NCI-H2171 treated with DMSO at 0.1 percent for 48 hours (cell line): ENCODE measurements at regions not wholly inside any gene's neighbourhood (a gene's known extent, or its start where the extent isn't known, plus 50 kb on each side); places are given as distances from the start of the nearest gene placed in this dataset.

Experiments
- DNase-seq: peaks from one replicate; lab custom pipeline; 2025; lab: John Stamatoyannopoulos, UW

DNA sequence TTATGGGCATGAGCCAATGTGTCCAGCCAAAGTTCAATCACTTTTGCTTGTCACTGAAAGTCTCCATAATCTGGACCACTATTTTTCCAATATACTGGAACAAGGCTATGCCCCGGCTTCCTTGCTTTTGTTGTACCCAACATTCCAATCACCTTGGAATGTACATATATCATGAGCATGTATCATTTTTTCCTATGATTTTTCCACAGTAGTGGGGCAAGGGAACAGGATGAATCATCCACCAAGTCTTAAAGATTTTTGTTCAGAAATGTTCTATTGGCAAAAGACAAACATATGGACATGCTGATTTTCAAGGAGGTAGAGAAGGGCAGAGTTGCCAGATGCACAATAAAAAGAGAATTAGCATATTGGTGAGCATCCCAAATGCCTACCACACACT, 548.1 kb upstream of the INTU start:
- DNase-seq: no peak

DNA sequence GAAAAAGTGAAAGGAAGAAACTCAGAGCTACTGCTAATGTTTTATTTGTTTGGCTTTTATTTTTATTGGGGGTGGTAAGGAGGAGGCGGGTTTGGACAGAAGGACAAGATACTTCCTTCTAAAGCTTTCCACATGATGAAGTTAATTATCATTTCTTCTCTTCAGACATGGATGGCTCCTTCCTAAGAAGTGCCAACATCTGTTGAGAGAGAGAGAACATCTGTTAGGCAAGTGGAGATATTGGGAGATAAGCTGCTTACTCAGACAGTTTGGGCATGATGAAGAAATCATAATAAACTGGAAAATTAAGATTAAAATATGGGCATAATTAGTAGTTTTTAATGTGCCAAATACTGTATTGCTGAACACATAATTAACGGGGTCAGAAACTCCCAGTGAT, 535.7 kb upstream of the INTU start:
- no peak for DNase-seq

DNA sequence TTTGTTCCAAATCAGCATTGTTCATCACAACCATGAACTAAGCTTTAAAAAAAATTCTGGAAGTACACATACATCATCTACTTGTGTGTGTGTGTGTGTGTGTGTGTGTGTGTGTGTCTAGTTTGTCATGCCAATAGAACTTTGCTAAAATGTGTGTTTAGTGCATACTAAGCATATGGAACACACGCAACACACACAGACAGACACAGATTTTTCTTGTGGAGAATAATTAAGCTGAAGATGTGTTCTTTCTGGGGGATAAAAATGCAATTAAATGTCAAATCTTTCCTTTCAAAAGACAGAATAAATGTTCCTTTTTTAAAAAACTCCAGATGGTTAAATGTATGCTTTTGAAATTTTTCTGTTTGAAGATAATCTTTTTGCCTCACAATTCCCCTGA, 530.4 kb upstream of the INTU start:
- DNase-seq: no peak

DNA sequence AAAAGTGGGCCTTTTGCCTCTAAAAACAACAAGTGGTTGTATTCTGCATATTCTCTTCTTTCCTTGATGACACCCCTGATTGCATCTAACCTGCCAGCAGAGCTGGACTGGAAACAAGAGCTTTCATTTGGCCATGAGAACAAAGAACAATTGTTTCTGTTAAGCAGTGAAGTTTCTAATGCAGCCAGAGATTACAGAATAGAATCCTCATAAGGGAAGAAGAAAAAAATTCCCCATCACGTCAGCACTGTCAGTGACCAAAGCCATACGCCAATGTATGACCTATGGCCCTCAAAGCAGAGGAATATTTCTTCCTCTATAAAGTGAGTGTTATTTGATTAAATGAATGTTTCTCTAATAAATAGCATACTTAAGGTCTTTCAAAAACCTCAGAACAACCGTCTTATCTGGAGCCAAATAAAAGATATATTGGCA, 529.1 kb upstream of the INTU start:
- no peak for DNase-seq

DNA sequence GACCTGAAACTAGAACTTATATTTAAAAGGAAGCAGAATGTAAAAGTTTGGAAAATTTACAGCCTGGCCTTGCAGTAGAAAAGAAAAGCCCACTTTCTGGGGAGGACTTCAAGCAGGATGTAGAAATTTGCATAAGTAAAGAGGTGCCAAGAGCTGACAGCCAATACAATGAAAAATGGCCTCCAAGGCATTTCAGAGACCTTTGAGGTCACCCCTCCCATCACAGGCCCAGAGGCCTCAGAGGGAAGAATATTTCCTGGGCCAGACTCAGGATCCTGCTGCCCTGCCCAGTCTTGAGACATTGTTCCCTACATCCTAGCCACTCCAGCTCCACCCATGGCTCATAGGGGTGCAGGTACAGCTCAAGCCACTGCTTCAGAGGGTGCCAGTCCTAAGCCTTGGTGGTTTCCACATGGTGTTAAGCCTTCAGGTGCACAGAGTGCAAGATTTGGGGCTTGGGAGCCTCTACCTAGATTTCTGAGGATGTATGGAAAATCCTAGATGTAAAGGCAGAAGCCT, 518.9 kb upstream of the INTU start:
- no peak for DNase-seq

DNA sequence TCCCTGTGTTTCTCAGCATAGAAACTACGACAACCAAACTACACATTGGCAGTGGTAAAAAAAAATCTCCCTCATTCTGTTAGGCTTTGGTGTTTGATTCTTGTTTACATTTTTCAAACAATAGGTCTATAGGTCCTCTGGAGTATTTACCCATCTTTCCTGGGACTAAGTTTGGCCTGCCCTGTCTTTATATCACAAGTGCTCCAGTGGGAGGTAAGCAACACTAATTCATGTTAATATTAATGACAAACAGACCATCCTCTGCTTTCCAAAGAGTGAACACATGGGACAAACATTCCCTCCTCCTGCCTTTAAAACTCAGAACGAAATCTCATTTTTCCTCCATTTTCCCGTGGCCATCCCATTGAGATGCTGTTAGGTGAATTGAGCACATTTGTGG, 514.1 kb upstream of the INTU start:
- no peak for DNase-seq

DNA sequence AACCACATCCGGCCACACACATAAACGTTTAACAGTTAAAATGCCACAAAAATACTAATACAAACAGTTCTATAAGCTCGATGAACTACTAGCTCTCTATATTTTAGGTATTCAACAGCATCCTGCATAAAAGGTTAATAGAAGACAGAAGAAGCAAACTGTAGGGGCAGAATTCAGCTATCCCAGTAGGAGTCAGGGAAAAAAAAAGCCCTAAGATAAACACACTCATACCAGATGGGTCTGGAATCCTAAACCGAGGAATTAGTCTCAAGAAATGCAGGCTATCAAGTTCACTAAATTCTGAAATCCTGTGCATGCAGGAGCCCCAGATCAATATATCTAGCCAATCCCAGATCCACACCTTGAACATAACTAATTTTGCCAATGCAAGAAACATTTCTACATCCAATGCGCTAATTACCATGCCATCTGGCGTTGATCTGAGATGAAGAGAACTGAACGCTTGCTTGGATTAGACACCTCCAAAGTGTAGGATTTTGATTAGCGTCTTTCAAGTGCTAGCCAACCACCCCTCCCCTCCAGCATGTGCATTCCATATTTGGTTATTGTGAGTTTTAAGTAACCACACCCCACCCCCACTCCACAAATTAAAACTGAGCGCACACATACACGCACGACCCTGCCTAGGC, 512.2 kb upstream of the INTU start:
- DNase-seq: peak; percentile 87

DNA sequence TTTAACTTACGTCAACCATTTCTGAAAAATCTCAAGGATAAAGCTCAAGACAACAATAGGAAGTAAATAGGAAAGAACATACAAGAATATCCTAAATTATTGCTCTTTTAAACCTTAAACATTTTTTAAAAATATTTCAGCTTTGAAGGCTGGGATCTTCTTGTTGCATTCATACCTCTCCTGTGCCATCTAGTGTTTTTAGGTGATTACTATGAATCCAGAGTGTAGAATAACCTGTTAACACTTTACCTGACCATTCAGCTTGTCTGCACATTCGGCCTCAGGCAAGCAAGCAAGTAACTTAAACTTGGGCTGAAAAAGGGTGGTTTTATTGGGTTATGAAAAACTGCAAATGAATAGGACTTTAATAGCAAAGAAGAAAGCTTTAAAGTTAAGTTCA, 507.8 kb upstream of the INTU start:
- peak; percentile 2 for DNase-seq

DNA sequence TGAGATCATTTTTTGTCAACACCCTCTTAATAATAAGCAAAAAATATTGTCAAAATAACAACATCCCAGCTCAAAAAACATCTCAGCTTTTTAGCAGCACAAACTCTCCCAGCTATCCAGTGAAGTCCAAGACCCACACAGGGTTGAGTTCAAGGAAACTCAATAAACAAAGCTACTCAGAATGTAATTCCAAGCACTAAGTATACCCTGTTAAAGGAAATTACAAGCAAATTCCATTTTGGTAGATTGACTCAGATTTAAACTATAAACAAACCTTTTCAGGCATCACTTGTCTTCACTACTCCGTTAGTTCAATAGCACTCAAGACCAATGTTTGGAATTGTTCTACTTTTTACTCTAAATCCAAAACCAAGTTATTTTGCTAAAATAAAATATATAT, 506.0 kb upstream of the INTU start:
- no peak for DNase-seq

DNA sequence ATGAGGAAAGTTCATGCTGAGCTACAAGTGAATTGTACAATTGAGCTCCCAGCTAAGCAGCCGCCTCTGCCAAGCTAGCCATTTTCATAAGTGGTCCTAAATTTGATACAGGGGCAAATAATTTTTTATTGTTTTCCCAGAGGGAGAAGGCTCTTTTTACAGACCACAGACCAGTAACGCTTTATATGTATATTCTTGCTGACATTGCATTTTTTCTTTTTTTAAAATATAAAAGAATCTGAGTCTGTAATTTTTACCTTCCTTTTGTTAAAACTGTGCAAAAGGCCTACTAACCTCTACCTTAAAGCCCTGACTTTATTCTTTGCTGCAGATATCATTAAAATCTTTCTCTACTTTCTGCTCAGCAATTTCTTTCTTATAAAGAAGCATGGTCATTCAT, 501.2 kb upstream of the INTU start:
- DNase-seq: no peak

DNA sequence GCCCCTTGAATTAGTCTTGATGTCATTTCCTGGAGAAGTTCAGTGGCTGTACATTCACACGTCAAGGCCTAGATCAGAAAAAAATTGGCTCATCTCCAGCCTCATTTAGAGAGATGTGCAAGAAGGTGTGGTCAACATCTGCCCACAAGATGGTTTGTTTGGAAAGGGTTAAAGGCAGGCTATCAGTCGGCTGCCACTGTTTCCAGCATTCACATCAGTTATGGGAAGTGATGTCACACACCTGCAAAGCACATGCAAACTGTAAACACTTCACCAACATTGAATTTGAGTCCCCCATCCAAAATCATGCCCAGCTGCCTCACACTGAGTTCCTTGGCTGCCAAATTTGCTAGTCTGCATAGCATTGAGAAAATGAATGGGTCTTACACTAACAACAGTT, 498.3 kb upstream of the INTU start:
- DNase-seq: no peak

DNA sequence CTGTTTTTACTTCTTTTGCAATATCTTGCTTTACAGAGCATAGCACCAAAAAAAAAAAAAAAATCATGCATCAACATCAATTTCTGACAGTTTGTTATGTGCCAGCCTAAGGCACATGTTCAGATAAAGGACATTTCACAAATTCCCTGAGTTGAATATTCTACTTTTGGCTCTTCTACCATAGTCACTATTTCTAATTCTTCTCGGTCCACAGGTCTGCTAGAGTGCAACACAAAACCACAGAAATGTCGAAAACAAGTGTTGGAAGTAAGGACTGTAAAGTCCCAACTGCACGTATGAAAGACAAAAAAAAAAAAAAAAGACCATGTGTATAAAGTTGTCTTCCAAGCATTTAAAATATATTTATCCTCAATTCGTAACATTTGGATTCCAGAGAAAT, 494.2 kb upstream of the INTU start:
- no peak for DNase-seq

DNA sequence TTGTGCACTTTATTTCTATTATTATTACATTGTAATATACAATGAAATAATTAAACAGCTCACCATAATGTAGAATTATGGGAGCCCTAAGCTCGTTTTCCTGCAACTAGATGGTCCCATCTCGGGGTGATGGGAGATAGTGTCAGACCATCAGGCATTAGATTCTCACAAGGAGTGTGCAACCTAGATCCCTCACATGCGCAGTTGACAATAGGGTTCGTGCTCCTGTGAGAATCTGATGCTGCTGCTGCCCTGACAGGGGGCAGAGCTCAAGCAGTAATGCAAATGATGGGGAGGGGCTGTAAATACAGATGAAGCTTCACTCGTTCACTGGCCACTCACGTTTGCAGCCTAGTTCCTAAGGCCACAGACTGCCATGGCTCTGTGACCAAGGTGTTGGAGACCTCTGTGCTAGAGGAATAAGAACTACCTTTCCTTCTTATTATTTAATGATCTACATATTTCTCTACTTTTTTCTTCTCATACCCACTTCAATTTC, 492.9 kb upstream of the INTU start:
- no peak for DNase-seq

DNA sequence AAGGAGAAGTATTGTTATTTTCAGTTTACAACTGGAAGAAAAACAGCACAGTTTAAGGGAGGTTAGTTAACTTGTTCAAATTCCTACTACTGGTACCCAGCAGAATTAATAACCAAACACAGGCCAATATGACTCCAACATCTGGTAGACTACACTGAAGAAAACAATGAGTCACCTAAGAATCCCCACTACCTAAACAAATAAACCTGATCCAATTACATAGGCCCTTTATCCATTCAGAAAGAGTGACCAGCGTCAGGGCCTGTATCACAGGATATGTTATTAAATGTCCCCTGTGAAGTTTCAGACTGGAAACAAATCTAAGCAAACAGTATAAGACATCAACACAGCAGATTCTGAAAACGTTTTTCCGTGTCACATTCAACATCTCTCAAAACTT, 492.5 kb upstream of the INTU start:
- DNase-seq: no peak

DNA sequence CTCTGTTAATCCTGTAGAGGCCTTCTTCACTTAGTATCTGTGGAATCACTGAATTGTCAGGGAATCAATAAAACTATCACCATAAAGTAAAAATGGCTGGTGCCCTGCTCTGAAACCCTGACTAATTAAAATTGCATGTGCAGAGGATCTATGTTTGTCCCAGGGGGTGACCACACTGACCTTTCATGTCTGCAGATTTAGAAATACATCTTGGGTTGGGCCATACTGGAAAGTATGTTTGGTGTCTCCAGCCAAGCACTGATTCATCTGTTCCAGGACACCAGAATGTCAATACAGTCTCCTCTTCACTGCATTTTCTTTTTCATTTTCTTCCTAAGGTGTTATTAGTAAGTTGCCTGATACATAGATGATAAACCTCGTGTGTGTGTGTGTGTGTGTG, 490.9 kb upstream of the INTU start:
- DNase-seq: no peak

DNA sequence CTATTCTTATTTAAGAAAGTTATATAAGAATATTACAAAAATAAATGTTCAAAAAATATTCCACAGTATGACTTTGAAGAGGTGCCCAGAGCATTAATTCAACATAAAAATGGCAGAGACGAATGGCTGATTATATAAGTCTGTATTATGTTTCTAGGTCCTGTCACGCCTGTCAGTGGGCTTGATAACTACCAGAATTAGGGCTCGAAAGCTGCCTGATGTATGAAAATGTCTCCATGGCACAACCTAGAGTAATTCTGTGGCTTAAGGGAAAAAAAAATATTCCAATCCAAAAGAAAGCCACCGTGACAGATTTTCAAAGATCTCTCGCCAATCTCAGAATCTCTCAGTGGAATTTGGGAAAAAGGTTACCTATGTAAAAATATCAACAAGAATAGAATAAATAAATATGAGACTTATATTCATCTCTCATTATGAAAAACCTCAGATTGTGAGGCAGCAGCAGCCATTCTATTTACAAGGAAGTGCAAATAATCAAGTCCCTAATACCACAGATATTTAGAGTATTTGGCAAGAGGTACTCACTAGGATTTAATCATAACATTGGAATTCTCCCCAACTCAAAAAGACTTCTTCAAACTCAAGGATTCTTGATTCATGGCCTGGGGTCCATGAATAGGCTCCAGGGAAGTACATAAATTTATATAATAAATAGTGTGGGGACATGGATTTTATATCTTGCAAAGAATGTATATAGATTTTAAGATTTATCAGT, 489.1 kb upstream of the INTU start:
- DNase-seq: no peak

DNA sequence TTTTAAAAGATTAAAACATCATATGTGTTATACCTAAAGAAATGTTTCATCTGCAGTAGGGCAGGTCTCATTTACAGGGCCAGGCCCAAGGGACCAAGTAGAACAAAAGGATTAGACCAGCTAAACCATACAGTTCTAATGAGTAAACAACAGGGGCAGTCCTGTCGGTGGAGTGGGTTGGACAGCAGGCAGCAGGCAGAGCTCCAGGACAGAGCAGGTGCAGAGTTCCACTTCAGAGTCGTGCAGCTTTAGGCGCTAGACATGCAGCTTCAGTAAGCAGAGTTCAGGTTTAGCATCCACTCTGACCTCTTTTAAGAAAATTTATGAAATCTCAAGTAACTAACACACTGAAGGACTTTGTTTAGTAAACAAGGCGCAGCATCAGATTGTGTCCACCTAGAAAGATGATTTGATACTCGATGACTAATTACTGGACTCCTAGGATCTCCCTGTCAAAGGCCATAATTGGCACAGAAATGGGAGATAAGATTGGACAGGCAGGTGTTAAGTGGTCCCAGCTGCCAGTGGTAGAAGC, 487.7 kb upstream of the INTU start:
- DNase-seq: peak; percentile 4

DNA sequence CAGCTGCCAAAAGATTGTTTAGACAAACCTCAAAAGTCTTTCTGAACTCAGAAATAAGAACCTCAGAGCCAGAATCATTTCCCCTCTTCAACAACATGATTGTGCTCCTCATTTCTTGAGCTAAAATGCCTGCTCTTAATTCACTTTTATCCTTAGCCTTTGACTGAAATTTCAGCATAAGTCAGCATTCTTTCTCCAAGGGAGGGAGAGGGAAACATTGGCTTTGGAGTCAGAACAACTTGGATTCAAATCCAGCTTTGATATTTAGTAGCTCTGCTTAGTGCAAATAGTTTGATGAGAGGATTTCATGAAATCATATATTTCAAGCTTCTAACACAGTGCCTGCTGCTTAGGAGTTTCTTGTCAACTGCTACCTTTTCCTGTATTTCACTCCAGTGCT, 484.6 kb upstream of the INTU start:
- no peak for DNase-seq

DNA sequence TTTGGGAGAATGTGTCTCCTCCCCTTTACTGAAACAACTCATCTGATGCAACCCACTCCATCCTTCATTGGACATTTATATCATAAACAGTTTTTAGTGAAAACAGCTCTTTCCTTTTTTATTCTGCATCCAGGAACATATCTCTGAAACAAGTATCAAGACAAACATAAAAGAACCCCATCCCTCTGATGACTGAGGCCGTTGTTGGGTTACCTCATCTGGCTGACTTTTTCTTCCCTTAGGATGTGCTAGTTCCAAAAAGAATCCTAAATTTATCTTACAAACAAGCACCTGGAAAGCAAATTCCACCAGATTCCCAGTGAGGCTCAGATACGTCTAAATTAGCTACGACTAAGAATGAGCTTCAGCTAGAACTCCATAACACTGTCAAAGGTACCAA, 483.7 kb upstream of the INTU start:
- DNase-seq: no peak

DNA sequence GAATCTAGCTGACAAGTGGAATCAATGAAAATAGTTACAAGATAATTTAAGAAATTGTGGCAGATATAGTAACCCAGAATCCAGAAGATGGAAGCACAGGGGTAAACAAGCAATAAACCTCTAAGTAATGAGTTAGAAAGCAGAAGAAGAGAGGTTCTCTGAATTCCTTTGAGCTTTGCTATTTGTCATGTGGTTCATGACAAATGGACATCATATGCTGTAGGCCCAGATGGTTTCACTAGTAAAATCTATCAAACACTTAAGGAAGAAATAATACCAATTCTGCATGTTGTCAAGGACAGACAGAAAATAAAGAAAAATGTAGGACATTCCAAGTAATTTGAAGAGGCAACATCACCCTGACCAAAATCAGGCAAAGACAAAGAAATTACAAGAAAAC, 480.8 kb upstream of the INTU start:
- DNase-seq: no peak

DNA sequence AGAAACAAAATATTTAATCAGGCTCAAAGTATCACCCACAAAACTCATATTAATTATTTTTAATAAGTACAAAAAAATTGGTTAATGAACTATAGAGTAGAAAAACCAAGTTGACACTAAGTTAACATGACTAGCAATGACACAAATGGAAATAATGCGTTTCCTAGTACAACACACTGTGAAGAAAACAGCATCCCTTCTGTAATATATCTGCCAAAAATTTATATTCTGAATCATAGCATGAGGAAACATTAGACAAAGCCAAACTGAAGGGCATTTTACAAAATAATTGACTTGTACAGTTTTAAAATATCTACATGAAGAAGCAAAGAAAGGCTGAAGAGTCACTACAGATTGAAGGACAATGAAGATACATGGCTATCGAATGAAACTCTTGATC, 477.6 kb upstream of the INTU start:
- no peak for DNase-seq

DNA sequence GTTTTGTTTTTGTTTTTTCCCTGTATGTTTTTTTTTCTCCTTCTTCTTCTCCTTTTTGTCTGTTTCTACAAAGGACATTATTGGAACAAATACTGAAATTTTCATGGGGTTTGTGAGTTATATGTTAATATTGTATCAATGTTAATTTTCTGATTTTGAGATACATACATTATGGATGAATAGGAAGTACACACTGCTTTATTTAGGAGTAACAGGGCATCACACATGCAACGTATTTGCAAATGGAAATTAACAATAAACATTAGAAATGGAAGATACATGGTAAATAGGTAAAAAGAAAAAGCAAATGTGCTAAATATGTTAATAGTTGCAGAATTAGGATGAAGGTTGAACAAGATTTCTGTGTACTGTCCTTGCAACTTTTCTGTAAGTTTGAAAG, 477.2 kb upstream of the INTU start:
- DNase-seq: no peak

DNA sequence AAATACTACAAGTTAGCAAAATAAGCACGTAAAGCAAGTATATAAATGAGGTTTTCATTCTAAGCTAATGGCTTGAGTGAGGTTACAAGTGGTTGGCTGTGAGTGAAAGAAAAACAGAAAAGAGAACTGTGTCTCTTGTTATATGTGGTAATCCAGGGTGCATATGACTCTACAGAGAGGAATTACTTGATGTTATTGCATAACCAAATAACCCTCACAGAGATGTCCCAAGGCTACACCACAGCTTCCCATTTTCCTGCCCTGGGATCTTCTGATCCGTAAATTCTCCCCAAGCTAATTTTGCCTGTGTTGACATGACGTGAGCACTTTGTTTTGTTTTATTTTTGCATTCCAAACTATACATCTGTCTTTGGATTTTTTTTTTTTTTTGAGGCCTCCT, 470.0 kb upstream of the INTU start:
- DNase-seq: no peak
